ENCODE measurements at regions not wholly inside any gene's neighbourhood (a gene's known extent, or its start where the extent isn't known, plus 50 kb on each side); places are given as distances from the start of the nearest gene placed in this dataset.

GRCh38 chr9:95724253-95724991, 151.1 kb upstream of the ERCC6L2 start (continued):
- TF ChIP-seq KDM1A (CRISPR knock-in tag; IDR thresholded peaks at IDR 0.05) (no peak), ZMAT5 (CRISPR knock-in tag; IDR thresholded peaks at IDR 0.05; ENCODE audit: borderline replicate concordance, low read depth) (no peak), ATF7 (IDR thresholded peaks at IDR 0.05) (no peak), ATF7 (CRISPR knock-in tag; IDR thresholded peaks at IDR 0.05) (no peak), PTBP1 (IDR thresholded peaks at IDR 0.05; ENCODE audit: low read depth, low read length, poor library complexity, severe bottlenecking) (no peak), KDM5B (CRISPR knock-in tag; IDR thresholded peaks at IDR 0.05; ENCODE audit: borderline replicate concordance) (no peak), EEA1 (CRISPR knock-in tag; IDR thresholded peaks at IDR 0.05; ENCODE audit: borderline replicate concordance) (no peak), FOXO4 (CRISPR knock-in tag; conservative IDR thresholded peaks at IDR 0.05) (no peak), ZNF430 (CRISPR knock-in tag; IDR thresholded peaks at IDR 0.05) (peak; percentile 47; the same call in 1 of the 2 replicates), MLX (CRISPR knock-in tag; IDR thresholded peaks at IDR 0.05) (peak; percentile 62; the same call in 1 of the 2 replicates), ZFX (CRISPR knock-in tag; IDR thresholded peaks at IDR 0.05; ENCODE audit: low read depth) (no peak), E2F2 (CRISPR knock-in tag; IDR thresholded peaks at IDR 0.05; ENCODE audit: borderline replicate concordance) (no peak), POLR2AphosphoS2 (IDR thresholded peaks at IDR 0.05; ENCODE audit: low read depth, low read length) (no peak), ZNF34 (CRISPR knock-in tag; IDR thresholded peaks at IDR 0.05; ENCODE audit: borderline replicate concordance) (no peak), FOSL1 (CRISPR knock-in tag; IDR thresholded peaks at IDR 0.05; ENCODE audit: borderline replicate concordance) (no peak; the same call in 1 of the 2 replicates), ZNF709 (CRISPR knock-in tag; IDR thresholded peaks at IDR 0.05) (no peak), FOXP1 (IDR thresholded peaks at IDR 0.05) (no peak), FOXP1 (CRISPR knock-in tag; IDR thresholded peaks at IDR 0.05) (peak; percentile 43), ZNF816 (CRISPR knock-in tag; IDR thresholded peaks at IDR 0.05; ENCODE audit: borderline replicate concordance) (no peak), THAP8 (CRISPR knock-in tag; IDR thresholded peaks at IDR 0.05; ENCODE audit: borderline replicate concordance) (no peak), HNRNPK (IDR thresholded peaks at IDR 0.05; ENCODE audit: low read depth, low read length, poor library complexity, severe bottlenecking) (no peak), TIGD3 (CRISPR knock-in tag; IDR thresholded peaks at IDR 0.05; ENCODE audit: borderline replicate concordance) (no peak), CREBL2 (CRISPR knock-in tag; IDR thresholded peaks at IDR 0.05; ENCODE audit: borderline replicate concordance) (no peak), CHD2 (IDR thresholded peaks at IDR 0.05; ENCODE audit: low read depth, low read length) (no peak), HDAC1 (CRISPR knock-in tag; IDR thresholded peaks at IDR 0.05) (peak; percentile 66)

All from HepG2 (cell line).